ENCODE measurements at regions not wholly inside any gene's neighbourhood (a gene's known extent, or its start where the extent isn't known, plus 50 kb on each side); places are given as distances from the start of the nearest gene placed in this dataset.

DNA sequence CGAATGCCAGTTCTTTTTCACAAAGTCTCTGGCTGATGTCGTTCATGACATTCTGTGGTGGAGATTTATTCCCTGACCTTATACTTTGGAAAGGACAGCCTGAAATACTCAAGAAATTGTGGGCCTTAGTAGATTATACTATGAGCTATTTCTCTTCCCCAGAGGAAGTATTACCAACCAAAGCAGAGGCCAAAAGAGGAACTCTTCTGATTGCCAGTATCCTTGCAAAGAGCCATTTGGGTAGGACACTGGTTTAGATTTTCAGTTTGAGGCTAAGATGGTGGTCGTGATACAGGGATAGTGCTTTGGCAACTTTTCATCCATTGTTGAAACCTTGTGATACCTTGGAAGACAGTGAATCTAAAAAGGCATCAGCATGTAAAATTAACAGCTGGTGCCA lies 327.3 kb downstream of the HACE1 start:
- 71% methylated on average over 3 of the region's 3 CpGs for whole genome bisulfite sequencing
- H3K9ac ChIP-seq (ENCODE audit: low read depth in 1 of 2, low read length in 2 of 2): no peak overlapping the region
- DNase-seq (ENCODE audit: low spot score): no peak
- no peak overlapping the region for H3K27ac ChIP-seq (ENCODE audit: low read depth in 1 of 2, low read length in 2 of 2)
- H3K4me3 ChIP-seq (ENCODE audit: low read depth in 1 of 3, low read length in 3 of 3): no peak overlapping the region
- peaks cover 0 to 5% (median 0%) of the 10 kb centered on the region in 4 donors for H3K27me3 ChIP-seq (ENCODE audit: control insufficient read depth in 4 of 4, insufficient read depth in 4 of 4, low read length in 3 of 4)
- H3K36me3 ChIP-seq (ENCODE audit: control insufficient read depth in 4 of 4, insufficient read depth in 3 of 4, low read depth in 1 of 4, low read length in 3 of 4): no peaks in the 10 kb centered on the region
- H3K9me3 ChIP-seq (ENCODE audit: control insufficient read depth in 4 of 4, low read length in 3 of 4): no peaks in the 10 kb centered on the region
- TF ChIP-seq, protein P1, sequence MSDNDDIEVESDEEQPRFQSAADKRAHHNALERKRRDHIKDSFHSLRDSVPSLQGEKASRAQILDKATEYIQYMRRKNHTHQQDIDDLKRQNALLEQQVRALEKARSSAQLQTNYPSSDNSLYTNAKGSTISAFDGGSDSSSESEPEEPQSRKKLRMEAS (IDR thresholded peaks at IDR 0.05): no peak
- no peak for TF ChIP-seq NR2F2 (IDR thresholded peaks at IDR 0.05)
- no peak for TF ChIP-seq RXRA (IDR thresholded peaks at IDR 0.05)
- no peak for TF ChIP-seq GABPA (IDR thresholded peaks at IDR 0.05 in 1 of 2, conservative IDR thresholded peaks at IDR 0.05 in 1 of 2)
- TF ChIP-seq EGR1 (IDR thresholded peaks at IDR 0.05; ENCODE audit: low read depth in 2 of 2): no peak
- no peak for TF ChIP-seq REST (IDR thresholded peaks at IDR 0.05)
- no peak for TF ChIP-seq YY1 (IDR thresholded peaks at IDR 0.05)
- TF ChIP-seq RAD21 (IDR thresholded peaks at IDR 0.05): no peak
- TF ChIP-seq FOXA1 (IDR thresholded peaks at IDR 0.05): no peak
- TF ChIP-seq TAF1 (conservative IDR thresholded peaks at IDR 0.05): no peak
- no peak for TF ChIP-seq HNF4G (IDR thresholded peaks at IDR 0.05)
- no peak for TF ChIP-seq FOXA2 (IDR thresholded peaks at IDR 0.05)
- TF ChIP-seq ATF3 (IDR thresholded peaks at IDR 0.05): no peak
- H3K4me1 ChIP-seq (ENCODE audit: control insufficient read depth in 4 of 4, insufficient read depth in 4 of 4, low read length in 3 of 4): no peaks in the 10 kb centered on the region

- H3K9ac ChIP-seq (ENCODE audit: low read depth in 1 of 2, low read length in 2 of 2): no peak overlapping the region
- H3K27ac ChIP-seq (ENCODE audit: low read depth in 1 of 2, low read length in 2 of 2): no peak overlapping the region
- H3K4me1 ChIP-seq (ENCODE audit: control insufficient read depth in 4 of 4, insufficient read depth in 4 of 4, low read length in 3 of 4): no peaks in the 10 kb centered on the region
- no peak for DNase-seq (ENCODE audit: low spot score)
- 82% methylated on average over 1 of the region's 1 CpG for WGBS
- H3K4me3 ChIP-seq (ENCODE audit: low read depth in 1 of 3, low read length in 3 of 3): no peak overlapping the region
- TF ChIP-seq EGR1 (IDR thresholded peaks at IDR 0.05; ENCODE audit: low read depth in 2 of 2) (no peak), NR2F2 (IDR thresholded peaks at IDR 0.05) (no peak), REST (IDR thresholded peaks at IDR 0.05) (no peak), ZBTB33 (IDR thresholded peaks at IDR 0.05) (no peak), GABPA (IDR thresholded peaks at IDR 0.05 in 1 of 2, conservative IDR thresholded peaks at IDR 0.05 in 1 of 2) (no peak), FOXA1 (IDR thresholded peaks at IDR 0.05) (no peak), YY1 (IDR thresholded peaks at IDR 0.05) (no peak), TAF1 (conservative IDR thresholded peaks at IDR 0.05) (no peak), FOXA2 (IDR thresholded peaks at IDR 0.05) (no peak), JUND (IDR thresholded peaks at IDR 0.05) (no peak), SP1 (IDR thresholded peaks at IDR 0.05) (no peak), HNF4A (conservative IDR thresholded peaks at IDR 0.05) (no peak), HNF4G (IDR thresholded peaks at IDR 0.05) (no peak), RXRA (IDR thresholded peaks at IDR 0.05) (no peak), RAD21 (IDR thresholded peaks at IDR 0.05) (no peak)
- TF ChIP-seq, protein P1 (IDR thresholded peaks at IDR 0.05): no peak
- TF ChIP-seq, protein P2, sequence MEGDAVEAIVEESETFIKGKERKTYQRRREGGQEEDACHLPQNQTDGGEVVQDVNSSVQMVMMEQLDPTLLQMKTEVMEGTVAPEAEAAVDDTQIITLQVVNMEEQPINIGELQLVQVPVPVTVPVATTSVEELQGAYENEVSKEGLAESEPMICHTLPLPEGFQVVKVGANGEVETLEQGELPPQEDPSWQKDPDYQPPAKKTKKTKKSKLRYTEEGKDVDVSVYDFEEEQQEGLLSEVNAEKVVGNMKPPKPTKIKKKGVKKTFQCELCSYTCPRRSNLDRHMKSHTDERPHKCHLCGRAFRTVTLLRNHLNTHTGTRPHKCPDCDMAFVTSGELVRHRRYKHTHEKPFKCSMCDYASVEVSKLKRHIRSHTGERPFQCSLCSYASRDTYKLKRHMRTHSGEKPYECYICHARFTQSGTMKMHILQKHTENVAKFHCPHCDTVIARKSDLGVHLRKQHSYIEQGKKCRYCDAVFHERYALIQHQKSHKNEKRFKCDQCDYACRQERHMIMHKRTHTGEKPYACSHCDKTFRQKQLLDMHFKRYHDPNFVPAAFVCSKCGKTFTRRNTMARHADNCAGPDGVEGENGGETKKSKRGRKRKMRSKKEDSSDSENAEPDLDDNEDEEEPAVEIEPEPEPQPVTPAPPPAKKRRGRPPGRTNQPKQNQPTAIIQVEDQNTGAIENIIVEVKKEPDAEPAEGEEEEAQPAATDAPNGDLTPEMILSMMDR (IDR thresholded peaks at IDR 0.05; ENCODE audit: low read depth, low read length, missing input control): no peak
- peaks cover 0 to 5% (median 0%) of the 10 kb centered on the region in 4 donors for H3K27me3 ChIP-seq (ENCODE audit: control insufficient read depth in 4 of 4, insufficient read depth in 4 of 4, low read length in 3 of 4)
- no peaks in the 10 kb centered on the region for H3K9me3 ChIP-seq (ENCODE audit: control insufficient read depth in 4 of 4, low read length in 3 of 4)
- no peaks in the 10 kb centered on the region for H3K36me3 ChIP-seq (ENCODE audit: control insufficient read depth in 4 of 4, insufficient read depth in 3 of 4, low read depth in 1 of 4, low read length in 3 of 4)
Measured at GRCh38 chr6:104531646-104532045, 328.1 kb downstream of the HACE1 start.

All from liver (tissue), 8 donors.